Fibroblast of mammary gland (primary cell): ENCODE measurements at regions not wholly inside any gene's neighbourhood (a gene's known extent, or its start where the extent isn't known, plus 50 kb on each side); places are given as distances from the start of the nearest gene placed in this dataset.
A peak's percentile ranks its signal among the peaks of the same experiment; 100 is the strongest.

Source experiments
- DNase-seq: peaks from one replicate; pipeline ENCODE4 v3.0.0-alpha.2; 2010; ENCODE audit warnings: low read depth
- H3K4me3 ChIP-seq: 2 replicates; pipeline ENCODE4 v1.5.1; 2011; ENCODE audit warnings: low read depth, mild to moderate bottlenecking, low read length, moderate library complexity; ENCODE audit not compliant: control insufficient read depth
- CTCF ChIP-seq: conservative IDR thresholded peaks from 2 replicates; pipeline ENCODE4 v1.5.1; 2011; ENCODE audit warnings: low read depth, low read length, inconsistent platforms; ENCODE audit not compliant: control insufficient read depth, insufficient read depth

- H3K4me3 ChIP-seq, result no peak overlapping the region
- no peak for TF ChIP-seq CTCF
- no peak for DNase-seq
Measured at GRCh38 chr13:78319101-78319627, 284.2 kb downstream of the POU4F1 start.

GRCh38 chr13:78317030-78317429 lies 286.3 kb downstream of the POU4F1 start:
- no peak overlapping the region for H3K4me3 ChIP-seq
- TF ChIP-seq CTCF, result peak; percentile 16
- no peak for DNase-seq

GRCh38 chr13:78309497-78310180 lies 293.7 kb downstream of the POU4F1 start:
- no peak overlapping the region for H3K4me3 ChIP-seq
- TF ChIP-seq CTCF, result no peak
- no peak for DNase-seq

- no peak overlapping the region for H3K4me3 ChIP-seq
Measured at GRCh38 chr13:78306519-78307206, 296.7 kb downstream of the POU4F1 start.

GRCh38 chr13:78305171-78305570 lies 298.2 kb downstream of the POU4F1 start:
- DNase-seq, result no peak
- TF ChIP-seq CTCF, result no peak
- H3K4me3 ChIP-seq, result no peak overlapping the region

More at GRCh38 chr13:78306519-78307206, 296.7 kb downstream of the POU4F1 start:
- no peak for DNase-seq
- no peak for TF ChIP-seq CTCF

- no peak overlapping the region for H3K4me3 ChIP-seq
- no peak for DNase-seq
- no peak for TF ChIP-seq CTCF
Measured at GRCh38 chr13:78299832-78300623, 303.3 kb downstream of the POU4F1 start.
